Motor neuron (in vitro differentiated cells): ENCODE measurements at regions not wholly inside any gene's neighbourhood (a gene's known extent, or its start where the extent isn't known, plus 50 kb on each side); places are given as distances from the start of the nearest gene placed in this dataset.

Experiments used
- ATAC-seq, 8 experiments: fragments of 200-7000 bp; cut with Tn5 transposase; replicated peaks in 6 of 8; 2 replicates each; pipeline ENCODE4 v1.8.0; 2021; ENCODE audit warnings: mild to moderate bottlenecking in 8 of 8, moderate library complexity in 8 of 8
- H3K27ac ChIP-seq, 2 donors: fragments of 250-450 bp; sonication (Bioruptor Pico); 2 replicates each; pipeline ENCODE4 v1.9.0; 2021; ENCODE audit warnings: antibody characterized with exemption in 2 of 2, mild to moderate bottlenecking in 2 of 2, moderate library complexity in 1 of 2
- H3K4me1 ChIP-seq, 2 donors: fragments of 250-450 bp; sonication (Bioruptor Pico); replicated peaks in 1 of 2; 2 replicates each; pipeline ENCODE4 v1.6.1; 2021; ENCODE audit warnings: antibody characterized with exemption in 2 of 2, mild to moderate bottlenecking in 2 of 2, moderate library complexity in 1 of 2
- H3K4me3 ChIP-seq, 5 donors: fragments of 250-450 bp; sonication (Bioruptor Pico); 2 replicates each; pipeline ENCODE4 v1.9.0; 2021; ENCODE audit warnings: antibody characterized with exemption in 5 of 5, mild to moderate bottlenecking in 5 of 5, moderate library complexity in 4 of 5
- WGBS, 10 experiments: fragments of 450-650 bp; shearing (Covaris generic); methylation state at CpG; one replicate each; pipeline ENCODE4 v1.0.0; 2022; 5-methylcytosine and 5-hydroxymethylcytosine counted together
- in situ Hi-C, 9 experiments: fragments of 400-800 bp; cut with MboI; loops; one replicate each; pipeline ENCODE4 v1.15.0; 2021; ENCODE audit warnings: low sequenced_read_pairs in 9 of 9, low pct_unique_long_range_greater_than_20kb in 2 of 9; ENCODE audit not compliant: unreplicated experiment in 9 of 9

DNA sequence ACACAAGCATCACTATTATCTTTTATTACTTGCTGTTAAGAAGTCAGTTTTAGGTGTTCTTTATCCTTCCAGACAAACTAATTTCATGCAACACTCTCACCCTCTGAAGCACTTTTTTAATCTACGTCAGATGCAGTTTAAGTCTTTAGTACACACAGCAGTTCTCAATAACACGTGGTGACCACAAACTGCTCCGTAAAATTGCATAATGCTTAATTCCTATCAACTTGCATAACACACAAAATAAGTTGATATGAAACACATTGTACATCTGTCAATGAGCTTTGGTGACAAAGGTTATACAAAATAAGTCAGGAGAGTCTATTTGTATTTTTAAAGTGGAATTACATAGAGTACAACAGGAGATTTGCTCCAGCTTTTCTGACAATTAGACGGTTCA is 140.9 kb upstream of the ETS2 start:
- 0 to 100% (median 87%) methylated on average over 1 to 4 of the region's 4 CpGs; no CpG with 5 or more reads in 2 of the 10 experiments for WGBS, 10 experiments
- in situ Hi-C loops, result no loop called here
- ATAC-seq, result no peak
- H3K27ac ChIP-seq, result no peak overlapping the region
- H3K4me3 ChIP-seq, result no peak overlapping the region
- no peaks in the 10 kb centered on the region for H3K4me1 ChIP-seq

DNA sequence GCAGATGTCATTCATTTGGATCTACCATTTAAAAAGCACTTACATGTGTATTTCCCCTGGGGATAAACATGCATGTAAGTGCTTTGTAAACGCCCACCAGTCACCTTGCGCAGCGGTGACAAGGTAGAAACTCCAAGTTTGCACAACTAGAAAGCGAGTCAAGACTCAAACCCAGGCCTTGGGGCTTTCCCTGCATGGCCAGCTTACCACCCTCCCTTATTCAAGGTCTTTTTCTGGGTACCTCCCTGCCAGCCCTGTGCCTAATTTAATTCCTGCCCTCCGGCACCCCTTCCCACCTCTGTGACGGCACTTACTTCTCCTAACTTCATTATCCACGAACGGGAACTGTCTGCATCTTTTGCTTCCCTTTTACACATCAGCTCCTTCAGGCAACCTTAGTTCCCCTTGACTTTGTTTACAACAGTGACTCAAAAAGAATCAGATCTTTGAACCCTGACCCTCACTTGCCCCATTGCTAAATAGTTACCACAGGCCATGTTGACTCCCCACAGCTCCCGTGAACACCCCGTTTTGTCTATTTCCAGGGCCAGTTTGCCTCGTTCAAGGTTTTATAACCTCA is 138.3 kb upstream of the ETS2 start:
- whole genome bisulfite sequencing, 10 experiments, result 57 to 97% (median 88%) methylated on average over 4 to 11 of the region's 11 CpGs; no CpG with 5 or more reads in 1 of the 10 experiments
- Histone ChIP-seq H3K27ac (no peak overlapping the region), H3K4me3 (no peak overlapping the region), H3K4me1 (no peaks in the 10 kb centered on the region)
- no peak for ATAC-seq
- in situ Hi-C loops, result no loop called here

DNA sequence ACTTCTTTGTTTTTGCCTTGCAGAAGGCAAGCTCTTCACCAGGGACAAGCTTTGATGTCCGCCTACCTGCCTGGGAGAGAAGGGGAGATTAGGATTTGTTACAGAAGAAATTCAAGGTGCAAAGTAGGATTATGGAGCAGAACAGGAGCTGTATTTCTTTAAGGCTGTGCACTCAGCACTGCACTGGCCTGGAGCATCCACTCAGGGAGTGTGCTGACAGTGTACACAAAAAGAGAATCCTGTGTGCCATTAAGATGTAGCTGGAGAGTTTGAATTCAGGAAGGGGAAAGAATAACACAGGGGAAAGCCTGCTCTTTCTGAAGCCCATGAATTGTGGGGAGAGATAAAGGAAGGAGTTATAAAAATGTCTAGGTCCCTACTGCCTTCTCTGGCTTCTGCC is 137.7 kb upstream of the ETS2 start:
- H3K4me1 ChIP-seq, result no peaks in the 10 kb centered on the region
- 20 to 83% (median 75%) methylated on average over 1 of the region's 1 CpG; no CpG with 5 or more reads in 3 of the 10 experiments for WGBS, 10 experiments
- ATAC-seq, result no peak
- in situ Hi-C loops, result no loop called here
- H3K4me3 ChIP-seq, result no peak overlapping the region
- H3K27ac ChIP-seq, result no peak overlapping the region

DNA sequence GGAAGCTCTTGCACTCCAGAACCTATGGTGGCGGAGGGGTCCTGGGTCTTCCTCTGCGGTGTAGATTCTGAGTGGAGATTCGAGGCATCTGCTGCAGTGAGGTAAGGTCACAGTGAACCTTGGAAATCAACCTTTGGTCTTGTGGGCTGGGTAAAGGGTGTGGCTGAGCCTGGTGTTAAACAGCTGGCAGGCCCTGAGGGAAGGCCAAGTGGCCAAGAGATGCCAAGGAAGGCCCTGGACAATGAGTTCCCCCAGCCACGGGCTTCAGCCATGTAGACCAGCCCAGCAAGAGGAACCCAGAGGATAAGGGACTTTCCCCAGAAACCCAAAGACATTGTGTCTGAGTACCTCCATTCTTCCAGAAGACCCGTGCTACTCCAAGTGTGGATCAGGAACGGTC is 137.2 kb upstream of the ETS2 start:
- in situ Hi-C loops, result no loop called here
- ATAC-seq, result no peak
- Histone ChIP-seq H3K4me1 (no peaks in the 10 kb centered on the region), H3K27ac (no peak overlapping the region), H3K4me3 (no peak overlapping the region)
- 21 to 91% (median 80%) methylated on average over 2 to 6 of the region's 6 CpGs; no CpG with 5 or more reads in 3 of the 10 experiments for WGBS, 10 experiments

DNA sequence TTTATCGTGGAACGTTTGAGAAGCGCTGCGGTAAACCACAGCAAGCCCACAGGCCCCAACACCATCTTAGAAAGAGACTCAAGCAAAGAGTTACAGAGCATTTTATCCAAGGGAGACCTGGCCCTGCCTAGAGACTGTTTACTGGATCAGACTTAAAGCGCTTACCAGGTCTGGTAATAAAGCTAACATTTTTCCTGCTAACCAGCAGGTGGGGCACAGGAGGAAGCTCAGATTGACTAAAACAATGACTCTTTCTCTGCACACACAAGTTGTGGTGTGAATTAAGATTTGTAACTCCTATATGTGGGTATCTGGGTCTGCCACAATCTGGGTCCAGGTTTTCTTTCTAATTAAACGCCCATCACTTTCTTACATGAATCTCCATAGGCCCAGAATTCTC is 136.5 kb upstream of the ETS2 start:
- Histone ChIP-seq H3K4me1 (no peaks in the 10 kb centered on the region), H3K27ac (no peak overlapping the region), H3K4me3 (no peak overlapping the region)
- WGBS, 10 experiments, result 36 to 100% (median 87%) methylated on average over 1 to 6 of the region's 6 CpGs
- peak in 4 of 8 experiments; percentile 25 to 57 (median 46) for ATAC-seq
- in situ Hi-C loops, result no loop called here

DNA sequence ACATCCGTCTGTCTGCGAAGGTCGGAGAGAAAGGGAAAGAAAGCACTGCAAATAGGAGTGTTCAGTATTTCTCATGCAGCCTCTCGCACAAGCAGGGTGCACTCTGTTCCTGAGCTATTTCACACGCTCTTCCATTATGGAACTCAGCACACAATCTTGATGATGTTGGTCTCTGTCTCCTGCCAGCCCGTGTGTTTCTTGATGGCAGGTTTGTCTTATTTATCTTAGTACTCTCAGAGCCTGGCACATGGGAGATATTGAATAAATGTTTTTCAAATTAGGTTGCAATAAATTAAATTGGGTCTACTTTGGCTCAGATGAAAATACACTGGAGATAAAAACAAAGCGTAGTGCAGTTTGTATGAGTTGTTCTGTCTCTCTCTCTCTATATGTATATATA is 134.9 kb upstream of the ETS2 start:
- Histone ChIP-seq H3K4me1 (peaks cover 0 to 2% of the 10 kb centered on the region in 2 donors), H3K4me3 (no peak overlapping the region), H3K27ac (no peak overlapping the region)
- in situ Hi-C loops, result no loop called here
- ATAC-seq, result no peak
- 83 to 100% (median 95%) methylated on average over 1 to 4 of the region's 7 CpGs for WGBS, 10 experiments

DNA sequence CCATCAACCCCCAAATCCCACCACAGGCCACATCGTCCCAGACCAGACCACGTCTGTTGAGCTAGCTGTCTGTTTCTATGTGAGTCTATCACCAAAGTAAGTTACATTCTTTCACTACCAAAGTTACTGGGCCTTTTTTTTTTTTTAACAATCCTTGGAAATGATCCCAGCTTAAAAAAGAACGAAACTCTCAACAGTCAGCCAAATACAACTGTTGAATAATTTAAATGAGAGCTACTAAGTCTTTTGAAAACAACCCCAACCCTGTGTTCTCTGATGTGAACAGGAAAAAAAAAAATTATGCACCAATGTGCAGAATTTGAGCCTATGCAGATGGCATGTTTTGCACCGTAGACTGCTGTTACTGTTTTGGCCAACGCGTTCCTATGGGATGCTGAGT is 134.0 kb upstream of the ETS2 start:
- ATAC-seq, result peak in 3 of 8 experiments; percentile 86 to 94 (median 87)
- Histone ChIP-seq H3K4me3 (no peak overlapping the region), H3K4me1 (peaks cover 0 to 2% of the 10 kb centered on the region in 2 donors), H3K27ac (no peak overlapping the region)
- 0 to 100% (median 89%) methylated on average over 2 to 5 of the region's 6 CpGs; no CpG with 5 or more reads in 1 of the 10 experiments for WGBS, 10 experiments
- in situ Hi-C loops, result no loop called here

DNA sequence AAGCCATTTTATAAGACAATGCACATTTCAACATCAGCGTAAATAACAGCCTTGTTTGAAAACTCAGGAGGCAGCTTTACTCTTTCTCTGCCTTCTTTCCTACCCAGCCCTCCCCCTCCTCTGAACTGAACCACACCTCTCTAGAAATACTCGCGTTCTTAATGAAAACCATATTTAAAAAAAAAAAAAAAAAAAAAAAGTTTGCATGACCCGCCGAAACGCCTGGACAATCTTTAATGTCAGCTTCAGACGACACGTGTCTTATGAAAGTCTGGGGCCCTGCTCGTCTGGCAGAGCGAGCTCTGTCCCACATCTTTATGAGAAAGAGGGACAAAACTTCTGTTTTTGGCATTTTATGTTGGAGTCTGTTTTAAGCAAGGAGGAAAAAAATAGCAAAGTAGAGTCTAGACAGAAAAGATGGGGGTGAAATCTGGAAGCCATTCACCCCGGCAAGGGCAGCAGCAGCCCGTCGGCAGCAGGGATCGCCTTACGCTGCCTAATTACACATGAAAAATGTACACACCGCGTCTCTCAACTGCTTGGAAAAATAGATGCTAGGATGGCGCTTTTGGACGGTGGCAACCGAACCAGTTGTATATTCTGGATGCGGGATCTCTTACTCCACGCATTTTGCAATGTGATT is 130.4 kb upstream of the ETS2 start:
- H3K4me3 ChIP-seq, result no peak overlapping the region
- in situ Hi-C loops, result no loop called here
- 15 to 97% (median 79%) methylated on average over 2 to 21 of the region's 22 CpGs for WGBS, 10 experiments
- H3K27ac ChIP-seq, result no peak overlapping the region
- peak in 1 of 8 experiments; percentile 10 for ATAC-seq
- peaks cover 0 to 2% of the 10 kb centered on the region in 2 donors for H3K4me1 ChIP-seq

DNA sequence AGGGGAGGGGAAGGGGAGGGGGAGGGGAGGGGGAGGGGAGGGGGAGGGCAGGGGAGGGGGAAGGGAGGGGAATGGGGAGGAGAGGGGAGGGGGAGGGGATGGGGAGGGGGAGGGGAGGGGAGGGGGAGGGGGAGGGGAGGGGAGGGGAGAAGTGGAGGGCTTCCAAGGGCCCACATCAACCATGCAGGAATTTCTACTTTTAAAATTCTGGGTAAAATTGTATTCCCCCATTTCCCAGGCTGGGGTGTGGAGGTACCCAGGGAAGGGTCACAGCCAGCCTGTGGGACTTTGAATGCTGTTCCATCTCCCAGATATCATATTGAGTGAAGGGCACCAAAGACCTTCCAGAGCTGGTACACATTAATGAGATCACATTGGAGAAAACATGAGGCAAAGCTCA is 126.9 kb upstream of the ETS2 start:
- H3K4me3 ChIP-seq, result no peak overlapping the region
- H3K4me1 ChIP-seq, result peaks cover 2% of the 10 kb centered on the region in 2 donors
- no peak overlapping the region for H3K27ac ChIP-seq
- ATAC-seq, result no peak
- in situ Hi-C loops, result no loop called here

DNA sequence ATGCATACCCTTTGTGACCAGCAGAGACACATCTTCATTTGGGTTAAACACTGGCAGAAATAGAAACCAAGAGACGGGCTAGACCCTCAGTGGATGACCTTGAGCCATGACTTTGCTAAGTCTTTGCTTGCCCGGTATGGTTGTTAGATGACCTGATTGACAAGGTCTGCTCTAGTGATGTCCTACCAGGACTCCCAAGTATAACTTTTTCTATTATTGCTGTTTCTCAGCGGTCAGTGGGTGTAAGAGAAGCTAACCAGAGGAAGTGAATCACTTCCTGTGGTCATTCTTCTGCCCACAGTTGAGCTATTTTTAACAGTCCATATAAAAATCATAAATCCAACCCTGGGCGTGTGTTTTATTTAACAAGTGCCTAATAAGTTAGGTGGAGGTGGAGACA is 126.2 kb upstream of the ETS2 start:
- peak in 2 of 8 experiments; percentile 88 to 96 for ATAC-seq
- Histone ChIP-seq H3K4me3 (no peak overlapping the region), H3K27ac (no peak overlapping the region), H3K4me1 (peaks cover 2 to 4% of the 10 kb centered on the region in 2 donors)
- 0 to 94% (median 75%) methylated on average over 1 to 3 of the region's 4 CpGs; no CpG with 5 or more reads in 3 of the 10 experiments for WGBS, 10 experiments
- in situ Hi-C loops, result no loop called here

DNA sequence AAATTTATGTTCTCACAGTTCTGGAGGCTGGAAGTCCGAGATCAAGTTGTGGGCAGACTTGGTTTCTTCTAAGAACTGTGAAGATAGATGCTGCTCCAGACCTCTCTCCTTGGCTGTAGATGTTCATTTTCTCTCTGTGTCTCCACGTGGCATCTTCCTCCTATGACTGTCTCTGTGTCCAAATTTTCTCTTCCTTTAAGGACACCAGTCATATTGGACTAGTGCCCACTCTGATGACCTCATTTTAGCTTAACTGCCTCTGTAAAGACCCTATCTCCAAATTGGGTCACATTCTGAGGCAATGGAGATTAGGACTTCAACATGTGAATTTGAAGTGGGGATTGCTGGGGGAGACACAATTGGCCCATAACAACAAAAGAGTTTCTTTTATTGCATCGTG is 125.3 kb upstream of the ETS2 start:
- in situ Hi-C loops, result no loop called here

DNA sequence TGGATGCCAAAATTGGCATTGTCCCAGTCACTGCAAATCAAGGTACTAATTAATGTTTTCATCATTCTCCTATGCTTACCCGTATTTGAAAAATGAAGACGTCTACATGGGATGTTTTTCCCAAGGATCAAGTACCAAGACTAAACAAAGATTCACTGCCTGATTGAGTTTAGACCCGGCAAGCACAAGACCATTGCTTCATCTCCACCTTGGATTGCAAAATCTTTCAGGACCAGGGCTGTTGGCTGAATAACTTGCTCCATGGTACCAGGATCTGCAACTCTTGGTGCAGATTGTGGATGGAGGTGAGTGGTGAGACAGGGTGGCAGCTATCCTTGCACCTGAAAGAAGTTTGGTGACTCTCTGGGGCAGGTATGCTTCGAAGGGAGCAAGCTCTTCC is 122.5 kb upstream of the ETS2 start:
- peaks cover 0 to 4% of the 10 kb centered on the region in 2 donors for H3K4me1 ChIP-seq
- in situ Hi-C loops, result no loop called here
- no peak overlapping the region for H3K27ac ChIP-seq
- no peak for ATAC-seq
- H3K4me3 ChIP-seq, result no peak overlapping the region
- WGBS, 10 experiments, result 20 to 100% (median 80%) methylated on average over 1 to 3 of the region's 4 CpGs; no CpG with 5 or more reads in 3 of the 10 experiments

More for the DNA sequence above, 125.3 kb upstream of the ETS2 start:
- Histone ChIP-seq H3K4me1 (peaks cover 0 to 4% of the 10 kb centered on the region in 2 donors), H3K27ac (no peak overlapping the region), H3K4me3 (no peak overlapping the region)
- WGBS, 10 experiments, result 0 to 100% (median 74%) methylated on average over 1 to 3 of the region's 3 CpGs; no CpG with 5 or more reads in 1 of the 10 experiments
- no peak for ATAC-seq

DNA sequence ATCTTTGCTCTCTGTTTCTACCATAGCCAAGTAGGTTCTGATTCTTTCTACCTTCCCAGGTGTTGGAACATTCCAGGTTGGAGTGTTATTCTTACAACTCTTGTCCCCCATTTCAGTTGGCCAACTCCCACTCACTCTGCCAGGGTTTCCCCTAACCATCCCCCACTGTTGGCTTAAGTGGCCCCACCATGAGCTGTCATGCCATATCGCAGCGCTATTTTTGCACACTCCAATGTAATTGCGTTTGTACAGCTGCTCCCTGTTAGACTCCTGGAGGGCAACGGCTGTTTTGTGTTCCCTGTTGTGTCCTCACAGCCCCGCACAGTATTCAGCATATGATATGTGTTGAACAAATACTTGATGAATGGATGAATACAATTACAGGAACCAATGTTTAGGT is 117.7 kb upstream of the ETS2 start:
- in situ Hi-C loops, result no loop called here
- Histone ChIP-seq H3K4me3 (no peak overlapping the region), H3K4me1 (peaks cover 0 to 4% of the 10 kb centered on the region in 2 donors), H3K27ac (no peak overlapping the region)
- no peak for ATAC-seq
- 0 to 100% (median 80%) methylated on average over 1 to 5 of the region's 5 CpGs; no CpG with 5 or more reads in 1 of the 10 experiments for WGBS, 10 experiments

DNA sequence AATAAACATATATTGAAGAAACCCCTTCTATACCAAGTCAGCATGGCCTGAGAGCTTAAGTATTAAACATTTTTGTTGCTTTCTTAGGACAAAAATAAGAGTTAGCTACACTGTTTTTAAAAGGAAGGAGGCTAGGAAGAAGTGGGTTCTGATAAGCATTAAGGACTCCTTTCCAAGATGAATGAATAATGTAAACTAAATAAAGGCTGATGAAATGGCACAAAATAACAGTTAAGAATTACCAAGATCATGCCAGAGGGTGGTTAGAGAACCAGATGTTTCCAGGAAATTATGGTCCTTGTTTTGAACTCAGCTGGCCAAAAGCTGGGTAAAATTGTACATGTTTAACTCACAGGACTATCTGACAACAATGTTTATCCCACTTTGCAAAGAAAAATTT is 114.1 kb upstream of the ETS2 start:
- in situ Hi-C loops, result no loop called here
- Histone ChIP-seq H3K4me3 (no peak overlapping the region), H3K27ac (no peak overlapping the region), H3K4me1 (no peaks in the 10 kb centered on the region)
- ATAC-seq, result peak in 1 of 8 experiments; percentile 31
